Spleen (tissue), 7 donors: ENCODE measurements at regions not wholly inside any gene's neighbourhood (a gene's known extent, or its start where the extent isn't known, plus 50 kb on each side); places are given as distances from the start of the nearest gene placed in this dataset.
"Not testable (repeated sequence)": the region's sequence is repeated elsewhere in the genome, so short reads cannot be mapped to it uniquely, and the experiment has no call there.

Experiments used
- POLR2A ChIP-seq, 3 donors: fragments of 450-650 bp; IDR thresholded peaks; one replicate each; pipeline ENCODE4 v1.5.1; 2017; ENCODE audit warnings: antibody characterized with exemption in 3 of 3, mild to moderate bottlenecking in 1 of 3
- POLR2AphosphoS5 ChIP-seq, 3 donors: sonication (generic); formaldehyde crosslinking; IDR thresholded peaks; one replicate each; pipeline ENCODE4 v1.5.1; 2017; ENCODE audit warnings: antibody characterized with exemption in 3 of 3
- TF ChIP-seq, protein P1 (sequence below), 11 experiments: fragments of 200-600 bp in 7 of 11; fragments of 450-650 bp in 4 of 11; sonication (generic) in 4 of 11; IDR thresholded peaks in 8 of 11; conservative IDR thresholded peaks in 3 of 11; 1 replicate in 7 of 11; 2 replicates in 4 of 11; pipeline versions ENCODE4 v1.4.0 to v1.8.0; 2016 to 2021; ENCODE audit warnings: antibody characterized with exemption in 11 of 11, inconsistent platforms in 4 of 11, mild to moderate bottlenecking in 1 of 11
- donor health status: DM: no; HTN: no; CAD: no; lungs with moderate emphysema.
- donor health status: DM: no; HTN: no; CAD: no.
- donor health status: DM: no; HTN: no; CAD: no.

DNA sequence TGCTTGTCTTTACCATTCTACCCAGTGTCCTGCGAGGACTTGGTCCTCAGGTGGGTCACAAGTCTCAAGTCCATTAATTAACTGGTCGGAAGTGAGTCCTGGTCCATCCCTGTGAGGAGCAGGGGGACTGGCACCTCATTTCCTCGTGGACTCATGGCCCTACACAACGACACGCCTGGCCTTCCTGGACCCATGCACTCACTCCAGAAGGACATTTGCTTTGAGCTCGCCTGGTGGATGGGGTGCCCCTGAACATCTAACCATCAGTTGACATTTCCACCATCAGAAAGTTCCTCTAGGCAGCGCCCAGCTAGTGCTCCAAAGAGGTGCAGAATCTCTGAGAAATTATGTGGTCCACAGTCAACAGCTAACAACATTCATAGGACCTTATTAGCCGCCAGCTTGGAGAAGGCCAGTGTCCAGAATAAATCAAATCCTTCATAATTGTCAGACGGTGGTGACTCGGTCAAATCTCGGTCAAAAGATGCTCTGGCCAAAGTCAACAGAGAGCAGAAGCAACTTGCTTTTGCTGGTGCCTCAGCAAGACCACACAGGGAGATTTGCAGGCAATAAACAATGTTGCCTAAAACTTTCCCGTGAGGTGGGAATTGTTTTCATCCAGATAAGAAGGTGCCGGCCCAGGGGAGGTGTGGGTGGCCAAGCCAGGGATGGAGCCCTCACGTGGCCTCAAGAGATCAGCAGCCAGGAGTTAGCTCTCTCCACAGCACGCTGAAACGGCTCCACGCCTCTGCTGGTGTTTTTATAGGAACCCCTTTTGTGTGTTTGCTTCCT, 119.9 kb upstream of the FAM20C start:
- TF ChIP-seq, protein P1, sequence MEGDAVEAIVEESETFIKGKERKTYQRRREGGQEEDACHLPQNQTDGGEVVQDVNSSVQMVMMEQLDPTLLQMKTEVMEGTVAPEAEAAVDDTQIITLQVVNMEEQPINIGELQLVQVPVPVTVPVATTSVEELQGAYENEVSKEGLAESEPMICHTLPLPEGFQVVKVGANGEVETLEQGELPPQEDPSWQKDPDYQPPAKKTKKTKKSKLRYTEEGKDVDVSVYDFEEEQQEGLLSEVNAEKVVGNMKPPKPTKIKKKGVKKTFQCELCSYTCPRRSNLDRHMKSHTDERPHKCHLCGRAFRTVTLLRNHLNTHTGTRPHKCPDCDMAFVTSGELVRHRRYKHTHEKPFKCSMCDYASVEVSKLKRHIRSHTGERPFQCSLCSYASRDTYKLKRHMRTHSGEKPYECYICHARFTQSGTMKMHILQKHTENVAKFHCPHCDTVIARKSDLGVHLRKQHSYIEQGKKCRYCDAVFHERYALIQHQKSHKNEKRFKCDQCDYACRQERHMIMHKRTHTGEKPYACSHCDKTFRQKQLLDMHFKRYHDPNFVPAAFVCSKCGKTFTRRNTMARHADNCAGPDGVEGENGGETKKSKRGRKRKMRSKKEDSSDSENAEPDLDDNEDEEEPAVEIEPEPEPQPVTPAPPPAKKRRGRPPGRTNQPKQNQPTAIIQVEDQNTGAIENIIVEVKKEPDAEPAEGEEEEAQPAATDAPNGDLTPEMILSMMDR (IDR thresholded peaks at IDR 0.05 in 8 of 11, conservative IDR thresholded peaks at IDR 0.05 in 3 of 11), result not testable (repeated sequence)
- TF ChIP-seq POLR2AphosphoS5, POLR2A (IDR thresholded peaks at IDR 0.05): not testable (repeated sequence)
